Esophagus muscularis mucosa (tissue), 4 donors: ENCODE measurements at regions not wholly inside any gene's neighbourhood (a gene's known extent, or its start where the extent isn't known, plus 50 kb on each side); places are given as distances from the start of the nearest gene placed in this dataset.

Experiments
- DNase-seq: peaks from one replicate; pipeline ENCODE4 v3.0.0-alpha.2; 2017; ENCODE audit errors: extremely low spot score
- H3K27ac ChIP-seq, 4 donors: fragments of 200-600 bp; sonication (generic); replicated peaks in 1 of 4; 1 replicate in 3 of 4; 2 replicates in 1 of 4; pipeline ENCODE4 v1.5.1; 2016 to 2019; ENCODE audit warnings: mild to moderate bottlenecking in 1 of 4
- H3K27me3 ChIP-seq, 4 donors: fragments of 200-600 bp; sonication (generic); one replicate each; pipeline versions ENCODE4 v1.5.1 to v1.6.0; 2016 to 2019
- H3K36me3 ChIP-seq, 4 donors: fragments of 200-600 bp; sonication (generic); one replicate each; pipeline ENCODE4 v1.5.1; 2016 to 2019
- H3K4me1 ChIP-seq, 4 donors: fragments of 200-600 bp; sonication (generic); one replicate each; pipeline ENCODE4 v1.5.1; 2016 to 2019
- H3K4me3 ChIP-seq, 4 donors: fragments of 200-600 bp; sonication (generic); 1 replicate in 2 of 4; 2 replicates in 2 of 4; pipeline ENCODE4 v1.5.1; 2016 to 2019; ENCODE audit warnings: mild to moderate bottlenecking in 4 of 4, moderate library complexity in 1 of 4
- H3K9me3 ChIP-seq, 4 donors: fragments of 200-600 bp; sonication (generic); 1 replicate in 3 of 4; 2 replicates in 1 of 4; pipeline ENCODE4 v1.5.1; 2016 to 2019
- CTCF ChIP-seq, 3 experiments: fragments of 200-600 bp in 2 of 3; fragments of 450-650 bp in 1 of 3; sonication (generic) in 2 of 3; IDR thresholded peaks; one replicate each; pipeline ENCODE4 v1.5.1; 2017 to 2019; ENCODE audit warnings: antibody characterized with exemption in 3 of 3, mild to moderate bottlenecking in 2 of 3, moderate library complexity in 1 of 3
- EP300 ChIP-seq: sonication (generic); formaldehyde crosslinking; IDR thresholded peaks from one replicate; pipeline ENCODE4 v1.6.1; 2017; ENCODE audit warnings: antibody characterized with exemption
- POLR2A ChIP-seq: fragments of 450-650 bp; IDR thresholded peaks from one replicate; pipeline ENCODE4 v1.6.1; 2017; ENCODE audit warnings: antibody characterized with exemption, moderate library complexity, mild to moderate bottlenecking, low read depth
- POLR2AphosphoS5 ChIP-seq, 2 donors: sonication (generic); formaldehyde crosslinking; IDR thresholded peaks; one replicate each; pipeline ENCODE4 v1.6.1; 2017; ENCODE audit warnings: antibody characterized with exemption in 2 of 2
- WGBS: methylation state at CpG from one replicate; pipeline ENCODE4 v1.1.5; 2018; 5-methylcytosine and 5-hydroxymethylcytosine counted together
- intact Hi-C: fragments of 100-400 bp; cut with DNase I; formaldehyde crosslinking; loops from one replicate; pipeline ENCODE4 v1.15.1; 2023

GRCh38 chr2:188725746-188726360 lies 248.3 kb upstream of the COL3A1 start:
- TF ChIP-seq POLR2A, result no peak
- no peak for TF ChIP-seq EP300
- no peak for TF ChIP-seq CTCF (IDR thresholded peaks at IDR 0.05)
- no peak for TF ChIP-seq POLR2AphosphoS5 (IDR thresholded peaks at IDR 0.05)

GRCh38 chr2:188726626-188727247 lies 247.4 kb upstream of the COL3A1 start:
- intact Hi-C loops, result no loop called here
- H3K9me3 ChIP-seq, result no peaks in the 10 kb centered on the region
- H3K4me3 ChIP-seq, result no peak overlapping the region
- 83% methylated on average over 3 of the region's 3 CpGs for WGBS
- no peaks in the 10 kb centered on the region for H3K36me3 ChIP-seq
- H3K4me1 ChIP-seq, result no peaks in the 10 kb centered on the region
- H3K27ac ChIP-seq, result no peak overlapping the region
- DNase-seq, result no peak
- no peaks in the 10 kb centered on the region for H3K27me3 ChIP-seq
- no peak for TF ChIP-seq POLR2A
- TF ChIP-seq EP300, result no peak
- no peak for TF ChIP-seq CTCF (IDR thresholded peaks at IDR 0.05)
- TF ChIP-seq POLR2AphosphoS5 (IDR thresholded peaks at IDR 0.05), result no peak

More at GRCh38 chr2:188725746-188726360, 248.3 kb upstream of the COL3A1 start:
- 60% methylated on average over 3 of the region's 3 CpGs for WGBS
- H3K27ac ChIP-seq, result no peak overlapping the region
- H3K36me3 ChIP-seq, result no peaks in the 10 kb centered on the region
- intact Hi-C loops, result no loop called here
- H3K9me3 ChIP-seq, result no peaks in the 10 kb centered on the region
- no peaks in the 10 kb centered on the region for H3K4me1 ChIP-seq
- no peak overlapping the region for H3K4me3 ChIP-seq
- H3K27me3 ChIP-seq, result no peaks in the 10 kb centered on the region
- no peak for DNase-seq

GRCh38 chr2:188727846-188728245 lies 246.3 kb upstream of the COL3A1 start:
- H3K4me3 ChIP-seq, result no peak overlapping the region
- intact Hi-C loops, result no loop called here
- no peaks in the 10 kb centered on the region for H3K36me3 ChIP-seq
- H3K9me3 ChIP-seq, result no peaks in the 10 kb centered on the region
- H3K27ac ChIP-seq, result no peak overlapping the region
- H3K27me3 ChIP-seq, result no peaks in the 10 kb centered on the region
- DNase-seq, result no peak
- TF ChIP-seq EP300 (no peak), POLR2A (no peak), CTCF (IDR thresholded peaks at IDR 0.05) (no peak), POLR2AphosphoS5 (IDR thresholded peaks at IDR 0.05) (no peak)
- 56% methylated on average over 1 of the region's 1 CpG for WGBS
- no peaks in the 10 kb centered on the region for H3K4me1 ChIP-seq

- Histone ChIP-seq H3K27ac (no peak overlapping the region), H3K9me3 (no peaks in the 10 kb centered on the region), H3K27me3 (no peaks in the 10 kb centered on the region), H3K4me1 (no peaks in the 10 kb centered on the region), H3K4me3 (no peak overlapping the region), H3K36me3 (no peaks in the 10 kb centered on the region)
- 47% methylated on average over 3 of the region's 3 CpGs for WGBS
- TF ChIP-seq POLR2AphosphoS5 (IDR thresholded peaks at IDR 0.05) (no peak), POLR2A (no peak), EP300 (no peak), CTCF (IDR thresholded peaks at IDR 0.05) (no peak)
- DNase-seq, result no peak
- intact Hi-C loops, result no loop called here
Observed at GRCh38 chr2:188734691-188735090, 239.5 kb upstream of the COL3A1 start.

- H3K27me3 ChIP-seq, result no peaks in the 10 kb centered on the region
- no peaks in the 10 kb centered on the region for H3K9me3 ChIP-seq
- H3K27ac ChIP-seq, result no peak overlapping the region
- H3K36me3 ChIP-seq, result no peaks in the 10 kb centered on the region
- H3K4me3 ChIP-seq, result no peak overlapping the region
- H3K4me1 ChIP-seq, result no peaks in the 10 kb centered on the region
- TF ChIP-seq POLR2AphosphoS5 (IDR thresholded peaks at IDR 0.05), result no peak
- no peak for DNase-seq
- intact Hi-C loops, result no loop called here
Observed at GRCh38 chr2:188746727-188747126, 227.4 kb upstream of the COL3A1 start.
